ENCODE measurements at regions not wholly inside any gene's neighbourhood (a gene's known extent, or its start where the extent isn't known, plus 50 kb on each side); places are given as distances from the start of the nearest gene placed in this dataset.

- Histone ChIP-seq H2AFZ (ENCODE audit: control insufficient read depth, low read depth, low read length) (no peak overlapping the region), H3K27ac (ENCODE audit: control insufficient read depth, insufficient read depth) (no peak overlapping the region), H3K9me3 (replicated peaks; ENCODE audit: control insufficient read depth, insufficient read depth, low read length) (no peaks in the 10 kb centered on the region), H3K4me3 (no peak overlapping the region), H3K4me1 (ENCODE audit: control insufficient read depth, insufficient read depth, low read length) (no peaks in the 10 kb centered on the region), H3K79me2 (ENCODE audit: control insufficient read depth, insufficient read depth, low read length) (no peaks in the 10 kb centered on the region), H3K27me3 (replicated peaks in 1 of 2; ENCODE audit: control insufficient read depth in 2 of 2, insufficient read depth in 2 of 2, low read length in 1 of 2) (no peaks in the 10 kb centered on the region; a peak in 1 of 4 replicates), H4K20me1 (ENCODE audit: control insufficient read depth, insufficient read depth) (no peaks in the 10 kb centered on the region), H3K36me3 (ENCODE audit: control insufficient read depth in 2 of 2, insufficient read depth in 2 of 2, low read length in 1 of 2) (no peaks in the 10 kb centered on the region), H3K9ac (ENCODE audit: control insufficient read depth, insufficient read depth, low read length) (no peak overlapping the region), H3K4me2 (ENCODE audit: control insufficient read depth, insufficient read depth) (no peak overlapping the region)
- intact Hi-C loops (cut with micrococcal nuclease; ENCODE audit: unreplicated experiment) (no loop called here), in situ Hi-C loops (cut with MboI) (no loop called here)
- no TSS peak for BruUV-seq (replicated peaks)
- ATAC-seq: no peak
- DNase-seq (ENCODE audit: low read depth, low spot score): no peak
- 15% methylated on average over 4 of the region's 4 CpGs for WGBS (ENCODE audit: insufficient coverage, insufficient replicate concordance, low lambda C conversion rate, missing lambda C conversion rate)
- ChIA-PET POLR2A (no interaction called here), RAD21 (ENCODE audit: unreplicated experiment) (no interaction called here), SMC1A (ENCODE audit: uncharacterized antibody, unreplicated experiment) (no interaction called here), CTCF (no interaction called here)
- no peak for FAIRE-seq
- TF ChIP-seq NKRF (conservative IDR thresholded peaks at IDR 0.05) (no peak), ZBTB11 (CRISPR knock-in tag; IDR thresholded peaks at IDR 0.05) (no peak), SUZ12 (IDR thresholded peaks at IDR 0.05; ENCODE audit: unreplicated experiment) (no peak), HSF1 (IDR thresholded peaks at IDR 0.05; ENCODE audit: low read depth, low read length) (no peak), MYB (IDR thresholded peaks at IDR 0.05; ENCODE audit: borderline replicate concordance, low read depth, low read length) (no peak), E2F8 (IDR thresholded peaks at IDR 0.05; ENCODE audit: low read depth, partially characterized antibody) (no peak), FOS (IDR thresholded peaks at IDR 0.05; ENCODE audit: borderline replicate concordance, extremely low read depth, insufficient read length) (no peak), ATF2 (IDR thresholded peaks at IDR 0.05; ENCODE audit: low read length) (no peak), HDAC6 (IDR thresholded peaks at IDR 0.05; ENCODE audit: unreplicated experiment) (no peak), MXI1 (IDR thresholded peaks at IDR 0.05; ENCODE audit: low read depth, low read length) (no peak), IRF3 (IDR thresholded peaks at IDR 0.05) (no peak), SREBF2 (IDR thresholded peaks at IDR 0.05; ENCODE audit: low read length) (no peak)
Observed at GRCh38 chr12:59079472-59079871, 159.2 kb upstream of the LRIG3 start.

Data from GM12878 (cell line).